Skin of body (tissue), 1 donor: ENCODE measurements at regions not wholly inside any gene's neighbourhood (a gene's known extent, or its start where the extent isn't known, plus 50 kb on each side); places are given as distances from the start of the nearest gene placed in this dataset.
"Not testable (repeated sequence)": the region's sequence is repeated elsewhere in the genome, so short reads cannot be mapped to it uniquely, and the experiment has no call there.

Source experiments
- DNase-seq: peaks from one replicate; lab custom pipeline; 2025; lab: John Stamatoyannopoulos, UW

GRCh38 chr1:209162651-209163050, 420.9 kb upstream of the CAMK1G start:
- DNase-seq, result no peak

- DNase-seq, result no peak
Observed at GRCh38 chr1:209168204-209168603, 415.3 kb upstream of the CAMK1G start.

GRCh38 chr1:209171151-209171550, 412.4 kb upstream of the CAMK1G start:
- no peak for DNase-seq

- no peak for DNase-seq
Observed at GRCh38 chr1:209172286-209172685, 411.2 kb upstream of the CAMK1G start.

- DNase-seq, result not testable (repeated sequence)
Observed at GRCh38 chr1:209172792-209173542, 410.5 kb upstream of the CAMK1G start.

- not testable (repeated sequence) for DNase-seq
Observed at GRCh38 chr1:209173796-209174195, 409.7 kb upstream of the CAMK1G start.

GRCh38 chr1:209176866-209177430, 406.6 kb upstream of the CAMK1G start:
- no peak for DNase-seq

GRCh38 chr1:209183195-209183594, 400.3 kb upstream of the CAMK1G start:
- no peak for DNase-seq

GRCh38 chr1:209187589-209187988, 395.9 kb upstream of the CAMK1G start:
- no peak for DNase-seq

- no peak for DNase-seq
Observed at GRCh38 chr1:209190591-209191261, 392.8 kb upstream of the CAMK1G start.

GRCh38 chr1:209191262-209191634, 392.3 kb upstream of the CAMK1G start:
- DNase-seq, result no peak

GRCh38 chr1:209196140-209196539, 387.4 kb upstream of the CAMK1G start:
- no peak for DNase-seq

GRCh38 chr1:209198961-209199750, 384.4 kb upstream of the CAMK1G start:
- no peak for DNase-seq

GRCh38 chr1:209199822-209200221, 383.7 kb upstream of the CAMK1G start:
- DNase-seq, result no peak

GRCh38 chr1:209202321-209202720, 381.2 kb upstream of the CAMK1G start:
- DNase-seq, result not testable (repeated sequence)

- peak; percentile 21 for DNase-seq
Observed at GRCh38 chr1:209202830-209203532, 380.5 kb upstream of the CAMK1G start.

- no peak for DNase-seq
Observed at GRCh38 chr1:209203533-209203895, 380.0 kb upstream of the CAMK1G start.

GRCh38 chr1:209205039-209205438, 378.5 kb upstream of the CAMK1G start:
- no peak for DNase-seq

- DNase-seq, result peak; percentile 71
Observed at GRCh38 chr1:209207126-209207700, 376.3 kb upstream of the CAMK1G start.

- peak; percentile 71 for DNase-seq
Observed at GRCh38 chr1:209207701-209208286, 375.7 kb upstream of the CAMK1G start.

GRCh38 chr1:209208648-209209047, 374.9 kb upstream of the CAMK1G start:
- DNase-seq, result no peak
